GM19328 (cell line): ENCODE measurements at regions not wholly inside any gene's neighbourhood (a gene's known extent, or its start where the extent isn't known, plus 50 kb on each side); places are given as distances from the start of the nearest gene placed in this dataset.
"Not testable (repeated sequence)": the region's sequence is repeated elsewhere in the genome, so short reads cannot be mapped to it uniquely, and the experiment has no call there.

Source experiments
- ATAC-seq: cut with Tn5 transposase; IDR thresholded peaks from one replicate; pipeline ENCODE4 v1.9.1; 2021; ENCODE audit warnings: mild to moderate bottlenecking, moderate library complexity; ENCODE audit not compliant: unreplicated experiment

- ATAC-seq = no peak
These were observed 1055.1 kb downstream of the NXPH1 start for GRCh38 chr7:9488555-9488954.

- ATAC-seq = no peak
These were observed 1064.9 kb downstream of the NXPH1 start for GRCh38 chr7:9498303-9498702.

GRCh38 chr7:9502269-9502668 lies 1068.9 kb downstream of the NXPH1 start:
- ATAC-seq = no peak

- ATAC-seq = no peak
These were observed 1071.3 kb downstream of the NXPH1 start for GRCh38 chr7:9504678-9505077.

- no peak for ATAC-seq
These were observed 1072.1 kb downstream of the NXPH1 start for GRCh38 chr7:9505516-9505915.

GRCh38 chr7:9507290-9507689 lies 1073.9 kb downstream of the NXPH1 start:
- ATAC-seq = no peak

GRCh38 chr7:9516662-9517061 lies 1083.3 kb downstream of the NXPH1 start:
- ATAC-seq = no peak

GRCh38 chr7:9523579-9523978 lies 1090.2 kb downstream of the NXPH1 start:
- ATAC-seq = no peak

GRCh38 chr7:9552431-9552830 lies 1119.0 kb downstream of the NXPH1 start:
- not testable (repeated sequence) for ATAC-seq

- ATAC-seq = no peak
These were observed 1124.4 kb downstream of the NXPH1 start for GRCh38 chr7:9557853-9558252.

- no peak for ATAC-seq
These were observed 1142.3 kb downstream of the NXPH1 start for GRCh38 chr7:9575716-9576115.

- no peak for ATAC-seq
These were observed 1149.4 kb downstream of the NXPH1 start for GRCh38 chr7:9582824-9583223.

- ATAC-seq = no peak
These were observed 1165.0 kb downstream of the NXPH1 start for GRCh38 chr7:9598411-9598810.

GRCh38 chr7:9600974-9601373 lies 1167.6 kb downstream of the NXPH1 start:
- no peak for ATAC-seq

GRCh38 chr7:9603291-9603690 lies 1169.9 kb downstream of the NXPH1 start:
- no peak for ATAC-seq

GRCh38 chr7:9608560-9608959 lies 1175.2 kb downstream of the NXPH1 start:
- no peak for ATAC-seq

GRCh38 chr7:9620899-9621298 lies 1187.5 kb downstream of the NXPH1 start:
- ATAC-seq = not testable (repeated sequence)

- ATAC-seq = not testable (repeated sequence)
These were observed 1188.0 kb downstream of the NXPH1 start for GRCh38 chr7:9621306-9621902.

GRCh38 chr7:9621927-9622326 lies 1188.5 kb downstream of the NXPH1 start:
- no peak for ATAC-seq

GRCh38 chr7:9625953-9626352 lies 1192.5 kb downstream of the NXPH1 start:
- ATAC-seq = no peak

- ATAC-seq = no peak
These were observed 1212.3 kb downstream of the NXPH1 start for GRCh38 chr7:9645756-9646155.

- no peak for ATAC-seq
These were observed 1223.8 kb downstream of the NXPH1 start for GRCh38 chr7:9657257-9657656.
